Upper lobe of left lung (tissue), 4 donors: ENCODE measurements at regions not wholly inside any gene's neighbourhood (a gene's known extent, or its start where the extent isn't known, plus 50 kb on each side); places are given as distances from the start of the nearest gene placed in this dataset.

ENCODE experiments used
- CTCF ChIP-seq, 6 experiments: fragments of 450-650 bp in 4 of 6; fragments of 200-600 bp in 2 of 6; sonication (generic) in 2 of 6; IDR thresholded peaks; one replicate each; pipeline ENCODE4 v1.5.1; 2016 to 2019; ENCODE audit warnings: antibody characterized with exemption in 6 of 6
- EP300 ChIP-seq, 4 donors: sonication (generic); formaldehyde crosslinking; IDR thresholded peaks; one replicate each; pipeline ENCODE4 v1.5.1; 2017; ENCODE audit warnings: antibody characterized with exemption in 4 of 4, control low read depth in 2 of 4
- POLR2A ChIP-seq, 4 donors: fragments of 450-650 bp; IDR thresholded peaks; one replicate each; pipeline ENCODE4 v1.5.1; 2016 to 2017; ENCODE audit warnings: antibody characterized with exemption in 4 of 4, mild to moderate bottlenecking in 2 of 4

- no peak for TF ChIP-seq EP300 (IDR thresholded peaks at IDR 0.05)
- TF ChIP-seq CTCF (IDR thresholded peaks at IDR 0.05): no peak
- TF ChIP-seq POLR2A (IDR thresholded peaks at IDR 0.05): no peak
Measured at GRCh38 chr1:58426918-58427317, 119.6 kb downstream of the OMA1 start.
